Mesothelial cell of epicardium (in vitro differentiated cells): ENCODE measurements at regions not wholly inside any gene's neighbourhood (a gene's known extent, or its start where the extent isn't known, plus 50 kb on each side); places are given as distances from the start of the nearest gene placed in this dataset.
A peak's percentile ranks its signal among the peaks of the same experiment; 100 is the strongest.

ENCODE experiments used
- DNase-seq, 2 experiments: peaks; one replicate each; pipeline ENCODE4 v3.0.0; 2021; ENCODE audit warnings: low spot score in 2 of 2; ENCODE audit not compliant: unreplicated experiment in 2 of 2
- H3K27ac Mint-ChIP-seq: 2 replicates; pipeline ENCODE4 v1.8.0; 2021; ENCODE audit warnings: mixed read lengths
- H3K27me3 Mint-ChIP-seq: 2 replicates; pipeline ENCODE4 v1.8.0; 2021; ENCODE audit warnings: low read depth, mixed read lengths
- H3K36me3 Mint-ChIP-seq: 2 replicates; pipeline ENCODE4 v1.8.0; 2021; ENCODE audit warnings: mixed read lengths
- H3K4me1 Mint-ChIP-seq: 2 replicates; pipeline ENCODE4 v1.8.0; 2021; ENCODE audit warnings: mixed read lengths
- H3K4me3 Mint-ChIP-seq: 2 replicates; pipeline ENCODE4 v1.8.0; 2021; ENCODE audit warnings: mild to moderate bottlenecking, moderate library complexity, mixed read lengths
- H3K9me3 Mint-ChIP-seq: 2 replicates; pipeline ENCODE4 v1.8.0; 2021; ENCODE audit warnings: mixed read lengths
- CTCF ChIP-seq: fragments of 200-600 bp; sonication (generic); IDR thresholded peaks from one replicate; pipeline ENCODE4 v1.5.0; 2021; ENCODE audit warnings: antibody characterized with exemption; ENCODE audit not compliant: unreplicated experiment

- no peak for DNase-seq
- Mint-ChIP-seq H3K9me3 (no peaks in the 10 kb centered on the region), H3K27ac (no peak overlapping the region), H3K36me3 (no peaks in the 10 kb centered on the region), H3K27me3 (peaks cover 11% of the 10 kb centered on the region), H3K4me1 (peaks cover 3% of the 10 kb centered on the region), H3K4me3 (no peak overlapping the region)
- no peak for TF ChIP-seq CTCF
Observed at GRCh38 chr2:41830600-41830999, 217.2 kb upstream of the PKDCC start.

- TF ChIP-seq CTCF, result no peak
- Mint-ChIP-seq H3K27ac (no peak overlapping the region), H3K4me1 (peaks cover 3% of the 10 kb centered on the region), H3K36me3 (no peaks in the 10 kb centered on the region), H3K27me3 (peaks cover 11% of the 10 kb centered on the region), H3K4me3 (no peak overlapping the region), H3K9me3 (no peaks in the 10 kb centered on the region)
- DNase-seq, result no peak
Observed at GRCh38 chr2:41832218-41832617, 215.6 kb upstream of the PKDCC start.

GRCh38 chr2:41835401-41835800 lies 212.4 kb upstream of the PKDCC start:
- DNase-seq, result no peak

GRCh38 chr2:41836948-41837347 lies 210.9 kb upstream of the PKDCC start:
- H3K9me3 Mint-ChIP-seq, result no peaks in the 10 kb centered on the region
- TF ChIP-seq CTCF, result no peak
- H3K36me3 Mint-ChIP-seq, result no peaks in the 10 kb centered on the region
- peak in 1 of 2 experiments; percentile 59 for DNase-seq
- peaks cover 6% of the 10 kb centered on the region for H3K4me1 Mint-ChIP-seq
- H3K27ac Mint-ChIP-seq, result no peak overlapping the region
- no peak overlapping the region for H3K4me3 Mint-ChIP-seq
- peaks cover 31% of the 10 kb centered on the region for H3K27me3 Mint-ChIP-seq

More at GRCh38 chr2:41835401-41835800, 212.4 kb upstream of the PKDCC start:
- Mint-ChIP-seq H3K27me3 (peaks cover 30% of the 10 kb centered on the region), H3K4me3 (no peak overlapping the region), H3K9me3 (no peaks in the 10 kb centered on the region), H3K4me1 (no peaks in the 10 kb centered on the region), H3K36me3 (no peaks in the 10 kb centered on the region), H3K27ac (no peak overlapping the region)
- TF ChIP-seq CTCF, result no peak

GRCh38 chr2:41837610-41838009 lies 210.2 kb upstream of the PKDCC start:
- peaks cover 6% of the 10 kb centered on the region for H3K4me1 Mint-ChIP-seq
- no peak overlapping the region for H3K4me3 Mint-ChIP-seq
- TF ChIP-seq CTCF, result no peak
- H3K36me3 Mint-ChIP-seq, result no peaks in the 10 kb centered on the region
- no peak for DNase-seq
- H3K27me3 Mint-ChIP-seq, result peaks cover 33% of the 10 kb centered on the region
- H3K27ac Mint-ChIP-seq, result no peak overlapping the region
- no peaks in the 10 kb centered on the region for H3K9me3 Mint-ChIP-seq
